ENCODE measurements at regions not wholly inside any gene's neighbourhood (a gene's known extent, or its start where the extent isn't known, plus 50 kb on each side); places are given as distances from the start of the nearest gene placed in this dataset.

GRCh38 chr2:58540681-58541080 is 299.6 kb upstream of the FANCL start:
- no peak for TF ChIP-seq CTCF (conservative IDR thresholded peaks at IDR 0.05; ENCODE audit: control insufficient read depth, insufficient read depth, low read depth, low read length)

GRCh38 chr2:58539973-58540372 is 298.8 kb upstream of the FANCL start:
- DNase-seq (ENCODE audit: low read depth), result no peak
- H3K4me3 ChIP-seq (ENCODE audit: control insufficient read depth, low read depth, low read length), result no peak overlapping the region
- no peak for TF ChIP-seq CTCF (conservative IDR thresholded peaks at IDR 0.05; ENCODE audit: control insufficient read depth, insufficient read depth, low read depth, low read length)

More at GRCh38 chr2:58540681-58541080, 299.6 kb upstream of the FANCL start:
- H3K4me3 ChIP-seq (ENCODE audit: control insufficient read depth, low read depth, low read length), result no peak overlapping the region
- DNase-seq (ENCODE audit: low read depth), result no peak

- no peak for TF ChIP-seq CTCF (conservative IDR thresholded peaks at IDR 0.05; ENCODE audit: control insufficient read depth, insufficient read depth, low read depth, low read length)
- DNase-seq (ENCODE audit: low read depth), result no peak
- H3K4me3 ChIP-seq (ENCODE audit: control insufficient read depth, low read depth, low read length), result no peak overlapping the region
Measured at GRCh38 chr2:58535990-58536389, 294.9 kb upstream of the FANCL start.

GRCh38 chr2:58535182-58535581 is 294.1 kb upstream of the FANCL start:
- TF ChIP-seq CTCF (conservative IDR thresholded peaks at IDR 0.05; ENCODE audit: control insufficient read depth, insufficient read depth, low read depth, low read length), result no peak
- DNase-seq (ENCODE audit: low read depth), result no peak
- no peak overlapping the region for H3K4me3 ChIP-seq (ENCODE audit: control insufficient read depth, low read depth, low read length)

- H3K4me3 ChIP-seq (ENCODE audit: control insufficient read depth, low read depth, low read length), result no peak overlapping the region
- no peak for TF ChIP-seq CTCF (conservative IDR thresholded peaks at IDR 0.05; ENCODE audit: control insufficient read depth, insufficient read depth, low read depth, low read length)
- no peak for DNase-seq (ENCODE audit: low read depth)
Measured at GRCh38 chr2:58533376-58533775, 292.3 kb upstream of the FANCL start.

GRCh38 chr2:58532641-58533040 is 291.5 kb upstream of the FANCL start:
- H3K4me3 ChIP-seq (ENCODE audit: control insufficient read depth, low read depth, low read length), result no peak overlapping the region
- no peak for DNase-seq (ENCODE audit: low read depth)
- TF ChIP-seq CTCF (conservative IDR thresholded peaks at IDR 0.05; ENCODE audit: control insufficient read depth, insufficient read depth, low read depth, low read length), result no peak

- DNase-seq (ENCODE audit: low read depth), result no peak
- H3K4me3 ChIP-seq (ENCODE audit: control insufficient read depth, low read depth, low read length), result no peak overlapping the region
- no peak for TF ChIP-seq CTCF (conservative IDR thresholded peaks at IDR 0.05; ENCODE audit: control insufficient read depth, insufficient read depth, low read depth, low read length)
Measured at GRCh38 chr2:58527647-58528046, 286.5 kb upstream of the FANCL start.
